DOHH2 (cell line): ENCODE measurements at regions not wholly inside any gene's neighbourhood (a gene's known extent, or its start where the extent isn't known, plus 50 kb on each side); places are given as distances from the start of the nearest gene placed in this dataset.

Experiments
- H3F3A ChIP-seq: fragments of 200-600 bp; sonication (generic), shearing (Covaris generic); 2 replicates; pipeline ENCODE4 v1.6.0; 2016; ENCODE audit warnings: antibody characterized with exemption, mild to moderate bottlenecking; ENCODE audit not compliant: control insufficient read depth, insufficient read depth
- H3K27ac ChIP-seq: fragments of 200-600 bp; sonication (generic); 2 replicates; pipeline ENCODE4 v1.5.1; 2014; ENCODE audit warnings: low read depth, mild to moderate bottlenecking, low read length, moderate library complexity
- H3K27me3 ChIP-seq: fragments of 200-600 bp; sonication (generic); 2 replicates; pipeline ENCODE4 v1.6.1; 2014; ENCODE audit warnings: mild to moderate bottlenecking, low read length, mixed read lengths; ENCODE audit not compliant: control insufficient read depth
- H3K36me3 ChIP-seq: fragments of 200-600 bp; sonication (generic); 2 replicates; pipeline ENCODE4 v1.6.1; 2014; ENCODE audit warnings: mild to moderate bottlenecking, low read length, moderate library complexity, mixed read lengths; ENCODE audit not compliant: control insufficient read depth
- H3K4me1 ChIP-seq: fragments of 200-600 bp; sonication (generic); 2 replicates; pipeline ENCODE4 v1.6.1; 2014; ENCODE audit warnings: mild to moderate bottlenecking, low read length, mixed read lengths; ENCODE audit not compliant: control insufficient read depth
- H3K4me2 ChIP-seq: fragments of 200-600 bp; sonication (generic); 2 replicates; pipeline ENCODE4 v1.6.0; 2014; ENCODE audit warnings: mild to moderate bottlenecking, low read length, moderate library complexity
- H3K4me3 ChIP-seq: fragments of 200-600 bp; sonication (generic); 2 replicates; pipeline ENCODE4 v1.5.1; 2014; ENCODE audit warnings: mild to moderate bottlenecking, low read length, mixed read lengths
- H3K79me2 ChIP-seq: fragments of 200-600 bp; sonication (generic); 2 replicates; pipeline ENCODE4 v1.6.1; 2014; ENCODE audit warnings: mild to moderate bottlenecking, low read length, mixed read lengths; ENCODE audit not compliant: control insufficient read depth
- H3K9me2 ChIP-seq: fragments of 200-600 bp; sonication (generic); replicated peaks from 2 replicates; pipeline ENCODE4 v1.6.1; 2014; ENCODE audit warnings: mild to moderate bottlenecking, low read length, mixed read lengths; ENCODE audit not compliant: control insufficient read depth
- H3K9me3 ChIP-seq: fragments of 200-600 bp; sonication (generic); 2 replicates; pipeline ENCODE4 v1.6.1; 2014; ENCODE audit warnings: antibody characterized with exemption, low read length, mixed read lengths; ENCODE audit not compliant: control insufficient read depth, insufficient read depth
- H4K20me1 ChIP-seq: fragments of 200-600 bp; sonication (generic); 2 replicates; pipeline ENCODE4 v1.6.0; 2014; ENCODE audit warnings: low read depth, mild to moderate bottlenecking, antibody characterized with exemption, low read length, moderate library complexity; ENCODE audit not compliant: control insufficient read depth, insufficient read depth
- EZH2phosphoT487 ChIP-seq: fragments of 200-600 bp; sonication (generic); IDR thresholded peaks from 2 replicates; pipeline ENCODE4 v1.6.1; 2017; ENCODE audit warnings: borderline replicate concordance, mild to moderate bottlenecking, antibody characterized with exemption, low read length, moderate library complexity, mixed read lengths
- TF ChIP-seq, protein P1 (sequence below): fragments of 200-600 bp; sonication (generic); IDR thresholded peaks from one replicate; pipeline ENCODE4 v1.5.1; 2014; ENCODE audit warnings: antibody characterized with exemption, mild to moderate bottlenecking, low read depth, low read length; ENCODE audit not compliant: poor library complexity, severe bottlenecking

- H3F3A ChIP-seq = no peaks in the 10 kb centered on the region
- H3K9me3 ChIP-seq = no peaks in the 10 kb centered on the region
- H3K27me3 ChIP-seq = no peaks in the 10 kb centered on the region
- no peaks in the 10 kb centered on the region for H3K36me3 ChIP-seq
- TF ChIP-seq, protein P1, sequence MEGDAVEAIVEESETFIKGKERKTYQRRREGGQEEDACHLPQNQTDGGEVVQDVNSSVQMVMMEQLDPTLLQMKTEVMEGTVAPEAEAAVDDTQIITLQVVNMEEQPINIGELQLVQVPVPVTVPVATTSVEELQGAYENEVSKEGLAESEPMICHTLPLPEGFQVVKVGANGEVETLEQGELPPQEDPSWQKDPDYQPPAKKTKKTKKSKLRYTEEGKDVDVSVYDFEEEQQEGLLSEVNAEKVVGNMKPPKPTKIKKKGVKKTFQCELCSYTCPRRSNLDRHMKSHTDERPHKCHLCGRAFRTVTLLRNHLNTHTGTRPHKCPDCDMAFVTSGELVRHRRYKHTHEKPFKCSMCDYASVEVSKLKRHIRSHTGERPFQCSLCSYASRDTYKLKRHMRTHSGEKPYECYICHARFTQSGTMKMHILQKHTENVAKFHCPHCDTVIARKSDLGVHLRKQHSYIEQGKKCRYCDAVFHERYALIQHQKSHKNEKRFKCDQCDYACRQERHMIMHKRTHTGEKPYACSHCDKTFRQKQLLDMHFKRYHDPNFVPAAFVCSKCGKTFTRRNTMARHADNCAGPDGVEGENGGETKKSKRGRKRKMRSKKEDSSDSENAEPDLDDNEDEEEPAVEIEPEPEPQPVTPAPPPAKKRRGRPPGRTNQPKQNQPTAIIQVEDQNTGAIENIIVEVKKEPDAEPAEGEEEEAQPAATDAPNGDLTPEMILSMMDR = no peak
- TF ChIP-seq EZH2phosphoT487 = no peak
- no peaks in the 10 kb centered on the region for H4K20me1 ChIP-seq
- no peak overlapping the region for H3K27ac ChIP-seq
- no peak overlapping the region for H3K4me3 ChIP-seq
- H3K4me1 ChIP-seq = no peaks in the 10 kb centered on the region
- H3K79me2 ChIP-seq = no peaks in the 10 kb centered on the region
- no peaks in the 10 kb centered on the region for H3K9me2 ChIP-seq
- H3K4me2 ChIP-seq = no peak overlapping the region
Observed at GRCh38 chr10:2210088-2210487, 472.8 kb upstream of the ADARB2 start.

DNA sequence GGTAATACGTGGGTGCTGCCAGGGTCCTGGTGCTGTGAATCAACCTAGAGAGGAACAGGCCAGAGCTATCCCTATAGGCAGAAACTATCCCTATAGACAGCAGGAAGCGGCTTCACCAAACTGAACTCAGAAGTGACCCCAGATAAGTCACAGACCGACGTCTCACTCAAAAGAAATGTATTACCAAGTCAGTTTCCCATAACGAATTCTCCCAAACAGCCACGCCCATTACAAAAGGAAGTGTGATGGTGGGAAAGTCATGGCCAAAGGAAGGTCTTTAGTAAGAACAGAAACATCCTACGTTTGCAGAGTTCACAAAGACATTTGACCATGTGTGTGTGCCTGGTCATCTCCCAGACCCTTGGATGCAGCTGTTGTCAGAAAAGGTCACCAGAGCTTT lies 470.8 kb upstream of the ADARB2 start:
- Histone ChIP-seq H3K79me2 (no peaks in the 10 kb centered on the region), H4K20me1 (no peaks in the 10 kb centered on the region), H3K9me3 (no peaks in the 10 kb centered on the region), H3K27me3 (no peaks in the 10 kb centered on the region), H3K27ac (no peak overlapping the region), H3K4me2 (no peak overlapping the region), H3K4me1 (no peaks in the 10 kb centered on the region), H3K36me3 (no peaks in the 10 kb centered on the region), H3K4me3 (no peak overlapping the region), H3K9me2 (no peaks in the 10 kb centered on the region), H3F3A (no peaks in the 10 kb centered on the region)
- TF ChIP-seq, protein P1 = no peak
- no peak for TF ChIP-seq EZH2phosphoT487

GRCh38 chr10:2207246-2207922 lies 470.1 kb upstream of the ADARB2 start:
- no peak overlapping the region for H3K27ac ChIP-seq
- no peaks in the 10 kb centered on the region for H3K27me3 ChIP-seq
- H3K4me2 ChIP-seq = no peak overlapping the region

More at GRCh38 chr10:2207246-2207922, 470.1 kb upstream of the ADARB2 start:
- H3F3A ChIP-seq = no peaks in the 10 kb centered on the region
- TF ChIP-seq EZH2phosphoT487 = no peak
- TF ChIP-seq, protein P1 = no peak
- H3K9me2 ChIP-seq = no peaks in the 10 kb centered on the region
- H4K20me1 ChIP-seq = no peaks in the 10 kb centered on the region
- no peaks in the 10 kb centered on the region for H3K9me3 ChIP-seq
- H3K79me2 ChIP-seq = no peaks in the 10 kb centered on the region
- no peaks in the 10 kb centered on the region for H3K36me3 ChIP-seq
- no peak overlapping the region for H3K4me3 ChIP-seq
- H3K4me1 ChIP-seq = no peaks in the 10 kb centered on the region
